T follicular helper cell (primary cell): ENCODE measurements at regions not wholly inside any gene's neighbourhood (a gene's known extent, or its start where the extent isn't known, plus 50 kb on each side); places are given as distances from the start of the nearest gene placed in this dataset.
"Not testable (repeated sequence)": the region's sequence is repeated elsewhere in the genome, so short reads cannot be mapped to it uniquely, and the experiment has no call there.

Experiments used
- DNase-seq: peaks from one replicate; pipeline ENCODE4 v3.0.0-alpha.2; 2020; ENCODE audit warnings: low read depth

- no peak for DNase-seq
Measured at GRCh38 chr2:16068552-16068940, 128.2 kb downstream of the MYCN start.

GRCh38 chr2:16067866-16068551 lies 127.7 kb downstream of the MYCN start:
- DNase-seq = no peak

DNA sequence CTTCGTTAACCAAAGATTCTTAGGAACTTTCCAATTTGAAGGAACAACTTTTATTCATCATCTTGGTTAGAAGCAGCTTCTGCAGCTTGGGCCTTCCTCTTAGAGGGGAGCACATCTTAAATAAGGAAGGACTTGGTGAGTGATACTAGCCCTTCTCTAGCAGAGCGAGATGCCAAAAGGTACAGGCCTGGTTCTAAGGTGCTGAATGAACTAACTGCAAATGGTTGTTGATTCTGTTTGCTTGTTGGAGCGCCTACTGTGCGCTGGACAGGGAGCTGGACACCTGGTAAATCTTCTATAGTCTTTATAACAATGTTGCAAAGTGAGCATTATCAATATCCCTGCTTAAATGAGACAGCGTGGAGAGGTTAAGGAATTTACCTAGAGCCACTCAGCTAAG lies 127.1 kb downstream of the MYCN start:
- no peak for DNase-seq

DNA sequence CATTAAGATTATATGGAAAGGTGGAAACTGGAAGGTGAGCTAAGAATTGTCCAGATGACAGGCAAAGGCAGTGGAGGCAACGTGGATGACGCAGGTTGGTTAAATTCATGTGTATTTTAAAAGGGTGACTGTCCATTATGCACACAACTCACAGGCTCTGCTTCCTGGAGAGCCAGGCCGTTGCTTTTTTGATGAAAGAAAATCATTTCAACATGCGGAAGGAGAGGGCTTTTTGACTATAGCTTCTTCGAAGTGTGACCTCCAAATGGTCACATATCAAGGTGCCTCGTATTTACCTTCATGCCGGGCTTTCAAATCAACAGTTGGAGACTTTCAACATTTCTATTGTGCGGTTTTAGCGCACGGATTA lies 126.7 kb downstream of the MYCN start:
- DNase-seq = no peak

- no peak for DNase-seq
Measured at GRCh38 chr2:16066261-16067036, 126.1 kb downstream of the MYCN start.

DNA sequence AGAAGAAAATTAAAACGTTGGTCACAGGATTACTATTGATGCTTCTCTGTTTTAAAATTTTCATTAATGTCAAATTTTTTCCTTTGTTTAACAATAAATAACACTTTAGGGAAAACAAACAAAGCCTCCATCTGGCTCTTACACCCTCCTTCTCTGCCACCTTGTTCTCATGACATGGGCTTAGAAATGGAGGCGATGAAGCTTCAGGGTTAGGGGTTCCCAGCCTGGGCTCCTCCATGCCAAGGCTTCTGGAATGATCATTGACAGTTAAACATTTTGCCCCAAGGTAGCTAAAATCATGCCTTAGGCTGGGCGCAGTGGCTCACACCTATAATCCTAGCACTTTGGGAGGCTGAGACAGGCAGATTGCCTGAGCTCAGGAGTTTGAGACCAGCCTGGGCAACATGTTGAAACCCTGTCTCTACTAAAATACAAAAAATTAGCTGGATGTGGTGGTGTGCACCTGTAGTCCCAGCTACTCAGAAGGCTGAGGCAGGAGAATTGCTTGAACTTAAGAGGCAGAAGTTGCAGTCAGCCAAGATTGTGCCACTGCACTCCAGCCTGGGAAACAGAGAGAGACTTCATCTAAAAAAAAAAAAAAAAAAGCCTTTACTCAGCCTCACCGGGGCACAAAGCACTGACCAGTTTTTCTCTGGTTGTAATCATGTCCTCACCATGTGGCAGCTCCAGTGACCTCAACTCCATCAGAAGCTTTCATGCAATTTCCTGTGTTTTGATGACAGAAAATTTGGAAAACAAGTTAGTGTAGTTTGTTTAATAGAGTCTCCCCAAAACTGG lies 125.1 kb downstream of the MYCN start:
- DNase-seq = not testable (repeated sequence)

GRCh38 chr2:16064745-16065144 lies 124.4 kb downstream of the MYCN start:
- DNase-seq = no peak

GRCh38 chr2:16063955-16064633 lies 123.7 kb downstream of the MYCN start:
- no peak for DNase-seq

GRCh38 chr2:16063251-16063850 lies 123.0 kb downstream of the MYCN start:
- DNase-seq = no peak

- DNase-seq = no peak
Measured at GRCh38 chr2:16062471-16063250, 122.3 kb downstream of the MYCN start.

DNA sequence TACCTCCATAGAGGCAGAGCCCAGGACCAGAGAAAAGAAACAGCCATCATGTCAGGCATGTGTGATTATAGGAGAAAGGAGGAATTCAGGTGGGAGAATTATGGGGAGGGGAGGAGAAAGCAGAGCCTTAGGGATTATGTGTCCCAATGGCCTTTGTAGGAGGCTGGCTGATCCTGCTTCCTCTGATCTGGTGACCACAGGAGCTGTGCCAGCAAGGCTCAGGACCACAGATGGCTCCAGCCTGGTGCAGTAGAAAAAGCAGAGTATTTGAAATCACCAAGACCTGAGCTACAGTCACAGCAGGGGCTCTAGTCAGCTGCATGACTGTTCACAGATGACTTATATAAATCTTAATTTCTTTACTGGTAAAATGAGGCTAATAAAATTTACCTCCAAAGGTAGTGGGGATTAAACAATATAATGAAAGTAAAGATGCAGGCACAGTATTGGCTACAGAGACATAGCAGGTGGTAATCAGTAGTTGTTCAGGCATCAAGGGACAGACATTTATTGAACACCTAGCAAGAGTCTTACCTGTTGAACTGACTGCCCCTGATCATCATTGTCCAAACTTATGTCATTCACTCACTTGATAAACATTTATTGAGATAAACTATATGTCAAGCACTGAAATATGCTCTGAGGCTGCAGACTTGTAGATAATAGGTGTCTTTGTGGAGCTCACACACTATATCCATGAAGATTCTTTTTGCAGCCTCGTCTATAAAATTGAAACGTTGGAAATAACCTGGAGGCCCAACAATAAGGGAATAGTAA lies 121.3 kb downstream of the MYCN start:
- DNase-seq = no peak

DNA sequence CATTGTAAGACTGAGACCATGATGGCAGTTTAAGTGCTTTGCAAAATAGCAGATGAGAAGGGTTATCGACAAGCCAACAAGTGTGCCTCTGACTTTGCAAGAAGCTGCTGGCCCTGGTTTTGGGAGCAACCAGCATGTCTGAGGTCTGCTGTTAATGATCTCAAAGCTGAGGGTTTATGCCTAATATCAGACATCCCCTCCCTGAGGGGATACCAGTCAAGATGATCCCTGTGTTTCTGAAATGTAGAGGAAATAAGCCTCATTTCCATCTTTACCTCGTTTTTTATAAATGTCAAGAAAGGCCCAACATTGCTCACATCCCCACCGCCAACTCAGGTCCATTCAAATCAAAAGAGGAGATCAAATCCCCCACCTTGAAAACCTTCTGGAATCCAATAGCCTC lies 120.6 kb downstream of the MYCN start:
- no peak for DNase-seq

- DNase-seq = no peak
Measured at GRCh38 chr2:16060125-16060935, 120.0 kb downstream of the MYCN start.

DNA sequence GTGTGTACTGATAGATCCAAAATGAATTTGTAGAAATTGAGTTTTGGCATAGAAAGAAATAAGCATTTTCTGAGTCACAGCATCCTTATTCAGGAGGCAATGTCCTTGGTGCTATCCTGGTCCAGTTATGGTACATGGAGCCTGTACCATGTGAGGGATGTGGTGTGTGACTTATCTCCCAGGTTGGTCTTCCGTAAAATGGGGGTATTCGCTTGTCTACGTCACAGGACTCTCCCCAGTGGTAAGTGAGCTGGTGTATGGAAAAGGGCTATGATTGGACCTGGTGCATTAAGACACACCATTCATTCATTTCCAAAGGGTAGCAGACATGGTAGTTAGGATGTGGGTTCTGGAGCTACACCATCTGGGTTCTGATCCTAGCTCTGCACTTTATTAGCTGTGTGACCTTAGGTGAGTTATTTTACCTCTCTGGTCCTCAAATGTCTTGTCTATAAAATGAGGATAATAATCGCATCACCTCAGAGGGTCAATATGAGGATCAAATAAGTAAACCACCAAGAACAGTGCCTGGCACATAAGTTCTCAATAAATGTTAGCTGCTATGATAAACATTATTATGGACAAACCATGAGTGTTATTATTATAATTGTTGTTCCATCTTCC lies 119.2 kb downstream of the MYCN start:
- no peak for DNase-seq

GRCh38 chr2:16058747-16059358 lies 118.5 kb downstream of the MYCN start:
- DNase-seq = no peak

DNA sequence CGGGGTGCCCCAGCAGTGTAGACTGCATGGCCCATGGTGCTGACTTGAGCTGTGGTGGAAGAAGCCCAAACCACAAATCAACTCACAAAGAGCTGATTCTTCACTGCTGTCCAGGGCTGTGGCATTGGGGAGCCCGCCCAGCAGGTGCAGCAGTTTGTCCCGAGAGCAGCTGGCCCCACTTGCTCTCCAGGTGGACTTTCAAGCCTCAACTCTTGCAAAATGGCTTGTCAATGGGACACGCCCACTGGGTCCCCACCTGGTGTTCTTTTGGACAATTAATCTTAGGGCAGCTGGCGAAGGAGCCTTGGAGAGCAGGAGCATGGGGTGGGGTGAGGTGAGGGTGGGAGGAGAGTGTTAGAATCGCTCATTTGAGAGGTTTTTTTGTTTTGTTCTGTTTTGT lies 117.9 kb downstream of the MYCN start:
- no peak for DNase-seq

- DNase-seq = no peak
Measured at GRCh38 chr2:16057661-16058060, 117.3 kb downstream of the MYCN start.

DNA sequence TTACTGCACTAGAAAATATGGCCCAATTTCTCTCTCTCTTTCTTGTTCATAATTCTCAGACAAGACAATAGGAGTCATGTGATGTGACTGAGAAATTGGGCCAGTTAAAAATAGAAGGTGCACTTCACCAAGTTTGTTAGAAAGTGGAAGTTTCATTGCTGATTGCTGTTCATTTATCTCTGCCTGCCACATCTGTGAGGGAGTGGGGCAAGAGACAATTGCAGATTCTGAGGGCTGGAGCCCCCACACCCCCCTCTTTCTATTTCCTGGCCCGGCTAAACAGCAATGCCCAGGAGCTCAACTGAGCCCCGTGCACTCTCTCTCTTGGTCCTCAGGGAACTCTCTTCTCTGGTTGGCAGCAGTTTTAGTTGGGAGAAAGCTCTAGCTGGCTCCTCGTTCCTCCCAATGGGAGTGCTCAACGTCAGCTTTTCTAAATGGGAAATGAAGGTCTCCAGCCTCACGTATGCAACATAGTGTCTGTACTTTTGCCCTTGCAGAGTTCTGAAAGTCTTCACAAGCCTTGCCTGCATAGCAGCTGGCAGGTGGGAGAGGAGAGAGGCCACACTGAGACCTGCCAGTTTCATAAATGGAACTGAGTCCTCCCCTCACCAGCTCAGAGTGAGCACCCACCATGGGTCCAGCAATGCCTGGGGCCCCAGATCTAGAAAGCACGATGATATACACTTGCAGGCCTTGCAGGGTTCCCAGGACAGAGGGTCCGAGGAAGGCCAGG lies 115.7 kb downstream of the MYCN start:
- no peak for DNase-seq
